ENCODE measurements at regions not wholly inside any gene's neighbourhood (a gene's known extent, or its start where the extent isn't known, plus 50 kb on each side); places are given as distances from the start of the nearest gene placed in this dataset.

GRCh38 chr12:92541731-92542130 is 161.1 kb upstream of the PLEKHG7 start:
- Histone ChIP-seq H3K36me3 (ENCODE audit: insufficient read depth, low read length) (no peaks in the 10 kb centered on the region), H3K4me3 (ENCODE audit: low read length) (no peak overlapping the region), H3K9ac (ENCODE audit: low read depth, low read length) (no peak overlapping the region), H3K27me3 (ENCODE audit: control insufficient read depth, insufficient read depth, low read length) (no peaks in the 10 kb centered on the region), H3K4me2 (ENCODE audit: low read length) (no peak overlapping the region), H3K4me1 (ENCODE audit: control insufficient read depth, insufficient read depth, low read length) (peaks cover 23% of the 10 kb centered on the region), H3K9me3 (replicated peaks; ENCODE audit: low read length) (no peaks in the 10 kb centered on the region)

GRCh38 chr12:92540782-92541423 is 161.9 kb upstream of the PLEKHG7 start:
- H3K9me3 ChIP-seq (replicated peaks; ENCODE audit: low read length): no peaks in the 10 kb centered on the region
- no peaks in the 10 kb centered on the region for H3K36me3 ChIP-seq (ENCODE audit: insufficient read depth, low read length)
- H3K4me1 ChIP-seq (ENCODE audit: control insufficient read depth, insufficient read depth, low read length): peaks cover 23% of the 10 kb centered on the region
- H3K4me3 ChIP-seq (ENCODE audit: low read length): no peak overlapping the region
- no peak overlapping the region for H3K4me2 ChIP-seq (ENCODE audit: low read length)
- no peak overlapping the region for H3K9ac ChIP-seq (ENCODE audit: low read depth, low read length)
- H3K27me3 ChIP-seq (ENCODE audit: control insufficient read depth, insufficient read depth, low read length): no peaks in the 10 kb centered on the region

GRCh38 chr12:92539976-92540781 is 162.6 kb upstream of the PLEKHG7 start:
- peaks cover 23% of the 10 kb centered on the region for H3K4me1 ChIP-seq (ENCODE audit: control insufficient read depth, insufficient read depth, low read length)

GRCh38 chr12:92539110-92539749 is 163.6 kb upstream of the PLEKHG7 start:
- Histone ChIP-seq H3K4me2 (ENCODE audit: low read length) (peak overlapping the region; percentile 31), H3K4me3 (ENCODE audit: low read length) (no peak overlapping the region), H3K9me3 (replicated peaks; ENCODE audit: low read length) (no peaks in the 10 kb centered on the region), H3K27me3 (ENCODE audit: control insufficient read depth, insufficient read depth, low read length) (no peaks in the 10 kb centered on the region), H3K4me1 (ENCODE audit: control insufficient read depth, insufficient read depth, low read length) (peaks cover 23% of the 10 kb centered on the region), H3K9ac (ENCODE audit: low read depth, low read length) (no peak overlapping the region), H3K36me3 (ENCODE audit: insufficient read depth, low read length) (no peaks in the 10 kb centered on the region)

More at GRCh38 chr12:92539976-92540781, 162.6 kb upstream of the PLEKHG7 start:
- H3K27me3 ChIP-seq (ENCODE audit: control insufficient read depth, insufficient read depth, low read length): no peaks in the 10 kb centered on the region
- no peak overlapping the region for H3K9ac ChIP-seq (ENCODE audit: low read depth, low read length)
- no peak overlapping the region for H3K4me3 ChIP-seq (ENCODE audit: low read length)
- H3K36me3 ChIP-seq (ENCODE audit: insufficient read depth, low read length): no peaks in the 10 kb centered on the region
- no peaks in the 10 kb centered on the region for H3K9me3 ChIP-seq (replicated peaks; ENCODE audit: low read length)
- H3K4me2 ChIP-seq (ENCODE audit: low read length): no peak overlapping the region

- no peak overlapping the region for H3K4me3 ChIP-seq (ENCODE audit: low read length)
- H3K9ac ChIP-seq (ENCODE audit: low read depth, low read length): no peak overlapping the region
- H3K4me1 ChIP-seq (ENCODE audit: control insufficient read depth, insufficient read depth, low read length): peaks cover 23% of the 10 kb centered on the region
- H3K36me3 ChIP-seq (ENCODE audit: insufficient read depth, low read length): no peaks in the 10 kb centered on the region
- H3K4me2 ChIP-seq (ENCODE audit: low read length): no peak overlapping the region
- no peaks in the 10 kb centered on the region for H3K27me3 ChIP-seq (ENCODE audit: control insufficient read depth, insufficient read depth, low read length)
- H3K9me3 ChIP-seq (replicated peaks; ENCODE audit: low read length): no peaks in the 10 kb centered on the region
Observed at GRCh38 chr12:92537290-92537960, 165.4 kb upstream of the PLEKHG7 start.

DNA sequence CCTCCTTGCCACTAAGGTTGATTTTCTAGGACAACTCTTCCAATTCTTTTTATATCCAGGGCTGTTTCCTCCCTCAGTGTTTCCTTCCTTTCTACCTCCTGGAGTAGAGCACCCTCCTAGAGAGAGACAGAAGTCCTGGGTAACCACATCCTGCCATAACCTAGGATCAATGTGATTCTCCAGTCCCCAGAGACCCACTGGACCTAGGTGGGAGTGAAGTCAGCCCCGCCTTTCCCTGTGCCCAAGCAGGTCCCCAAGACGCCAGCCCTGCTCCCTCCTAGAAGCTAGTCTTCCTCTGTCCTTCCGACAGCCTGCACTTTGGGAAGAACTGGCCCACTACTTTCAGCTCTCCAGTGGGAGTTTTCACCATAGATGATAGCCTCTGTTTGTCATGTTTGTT is 166.8 kb upstream of the PLEKHG7 start:
- Histone ChIP-seq H3K9me3 (replicated peaks; ENCODE audit: low read length) (no peaks in the 10 kb centered on the region), H3K9ac (ENCODE audit: low read depth, low read length) (no peak overlapping the region), H3K27me3 (ENCODE audit: control insufficient read depth, insufficient read depth, low read length) (no peaks in the 10 kb centered on the region), H3K36me3 (ENCODE audit: insufficient read depth, low read length) (no peaks in the 10 kb centered on the region), H3K4me1 (ENCODE audit: control insufficient read depth, insufficient read depth, low read length) (peaks cover 23% of the 10 kb centered on the region), H3K4me2 (ENCODE audit: low read length) (no peak overlapping the region), H3K4me3 (ENCODE audit: low read length) (no peak overlapping the region)

DNA sequence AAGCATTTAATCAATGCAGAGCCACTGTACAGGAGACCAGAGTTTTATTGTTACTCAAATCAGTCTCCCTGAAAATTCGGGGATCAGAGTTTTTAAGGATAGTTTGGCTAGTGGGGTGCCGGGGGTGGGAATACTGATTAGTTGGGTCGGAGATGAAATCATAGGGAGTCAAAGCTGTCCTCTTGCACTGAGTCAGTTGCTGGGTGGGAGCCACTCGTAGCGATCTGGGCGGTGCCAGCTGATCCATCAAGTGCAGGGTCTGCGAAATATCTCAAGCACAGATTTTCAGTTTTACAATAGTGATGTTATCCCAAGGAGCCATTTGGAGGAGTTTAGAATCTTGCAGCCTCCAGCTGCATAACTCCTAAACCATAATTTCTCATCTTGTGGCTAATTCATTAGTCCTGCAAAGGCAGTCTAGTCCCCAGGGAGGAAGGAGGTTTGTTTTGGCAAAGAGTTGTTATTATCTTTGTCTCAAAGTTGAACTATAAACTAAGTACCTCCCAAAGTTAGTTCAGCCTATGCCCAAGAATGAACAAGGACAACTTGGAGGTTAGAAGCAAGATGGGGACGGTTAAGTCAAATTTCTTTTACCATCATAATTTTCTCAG is 169.4 kb upstream of the PLEKHG7 start:
- H3K36me3 ChIP-seq (ENCODE audit: insufficient read depth, low read length): no peaks in the 10 kb centered on the region
- no peak overlapping the region for H3K9ac ChIP-seq (ENCODE audit: low read depth, low read length)
- H3K4me3 ChIP-seq (ENCODE audit: low read length): no peak overlapping the region
- H3K4me1 ChIP-seq (ENCODE audit: control insufficient read depth, insufficient read depth, low read length): no peaks in the 10 kb centered on the region
- no peaks in the 10 kb centered on the region for H3K27me3 ChIP-seq (ENCODE audit: control insufficient read depth, insufficient read depth, low read length)
- no peaks in the 10 kb centered on the region for H3K9me3 ChIP-seq (replicated peaks; ENCODE audit: low read length)
- no peak overlapping the region for H3K4me2 ChIP-seq (ENCODE audit: low read length)

- Histone ChIP-seq H3K27me3 (ENCODE audit: control insufficient read depth, insufficient read depth, low read length) (no peaks in the 10 kb centered on the region), H3K9ac (ENCODE audit: low read depth, low read length) (no peak overlapping the region), H3K4me1 (ENCODE audit: control insufficient read depth, insufficient read depth, low read length) (no peaks in the 10 kb centered on the region), H3K9me3 (replicated peaks; ENCODE audit: low read length) (no peaks in the 10 kb centered on the region), H3K4me2 (ENCODE audit: low read length) (no peak overlapping the region), H3K4me3 (ENCODE audit: low read length) (no peak overlapping the region), H3K36me3 (ENCODE audit: insufficient read depth, low read length) (no peaks in the 10 kb centered on the region)
Observed at GRCh38 chr12:92530706-92531105, 172.1 kb upstream of the PLEKHG7 start.

- H3K27me3 ChIP-seq (ENCODE audit: control insufficient read depth, insufficient read depth, low read length): no peaks in the 10 kb centered on the region
- no peaks in the 10 kb centered on the region for H3K4me1 ChIP-seq (ENCODE audit: control insufficient read depth, insufficient read depth, low read length)
- H3K9ac ChIP-seq (ENCODE audit: low read depth, low read length): no peak overlapping the region
- H3K4me3 ChIP-seq (ENCODE audit: low read length): no peak overlapping the region
- no peaks in the 10 kb centered on the region for H3K9me3 ChIP-seq (replicated peaks; ENCODE audit: low read length)
- H3K36me3 ChIP-seq (ENCODE audit: insufficient read depth, low read length): no peaks in the 10 kb centered on the region
- no peak overlapping the region for H3K4me2 ChIP-seq (ENCODE audit: low read length)
Observed at GRCh38 chr12:92529944-92530343, 172.8 kb upstream of the PLEKHG7 start.

GRCh38 chr12:92528586-92528985 is 174.2 kb upstream of the PLEKHG7 start:
- Histone ChIP-seq H3K9me3 (replicated peaks; ENCODE audit: low read length) (no peaks in the 10 kb centered on the region), H3K27me3 (ENCODE audit: control insufficient read depth, insufficient read depth, low read length) (no peaks in the 10 kb centered on the region), H3K4me3 (ENCODE audit: low read length) (no peak overlapping the region), H3K9ac (ENCODE audit: low read depth, low read length) (no peak overlapping the region), H3K36me3 (ENCODE audit: insufficient read depth, low read length) (no peaks in the 10 kb centered on the region), H3K4me1 (ENCODE audit: control insufficient read depth, insufficient read depth, low read length) (no peaks in the 10 kb centered on the region), H3K4me2 (ENCODE audit: low read length) (no peak overlapping the region)

GRCh38 chr12:92528097-92528496 is 174.7 kb upstream of the PLEKHG7 start:
- Histone ChIP-seq H3K36me3 (ENCODE audit: insufficient read depth, low read length) (no peaks in the 10 kb centered on the region), H3K9ac (ENCODE audit: low read depth, low read length) (no peak overlapping the region), H3K4me3 (ENCODE audit: low read length) (no peak overlapping the region), H3K27me3 (ENCODE audit: control insufficient read depth, insufficient read depth, low read length) (no peaks in the 10 kb centered on the region), H3K4me2 (ENCODE audit: low read length) (no peak overlapping the region), H3K4me1 (ENCODE audit: control insufficient read depth, insufficient read depth, low read length) (no peaks in the 10 kb centered on the region), H3K9me3 (replicated peaks; ENCODE audit: low read length) (no peaks in the 10 kb centered on the region)

Data from skeletal muscle satellite cell (primary cell).